HT1080 (cell line): ENCODE measurements at regions not wholly inside any gene's neighbourhood (a gene's known extent, or its start where the extent isn't known, plus 50 kb on each side); places are given as distances from the start of the nearest gene placed in this dataset.
A peak's percentile ranks its signal among the peaks of the same experiment; 100 is the strongest.
"Not testable (repeated sequence)": the region's sequence is repeated elsewhere in the genome, so short reads cannot be mapped to it uniquely, and the experiment has no call there.

Source experiments
- DNase-seq: peaks from one replicate; pipeline ENCODE4 v3.0.0-alpha.2; 2015; ENCODE audit warnings: low read depth

DNA sequence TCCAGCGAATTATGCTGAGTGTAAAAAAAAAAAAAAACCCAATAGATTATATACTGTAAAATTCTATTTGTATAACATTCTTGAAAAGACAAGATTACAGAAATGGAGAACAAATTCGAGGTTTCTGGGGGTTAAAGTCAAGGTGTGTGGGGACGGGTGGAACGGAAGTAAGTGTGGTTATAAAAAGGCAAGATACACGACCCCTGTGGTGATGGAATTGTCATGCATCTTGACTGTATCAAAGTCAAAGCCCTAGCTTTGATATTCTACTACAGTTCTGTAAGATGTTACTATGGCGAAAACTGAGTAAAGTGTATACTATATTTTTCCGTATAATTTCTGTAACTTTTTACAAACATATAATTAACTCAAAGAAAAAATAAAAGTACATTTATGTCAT, 718.2 kb upstream of the PCDH15 start:
- no peak for DNase-seq

DNA sequence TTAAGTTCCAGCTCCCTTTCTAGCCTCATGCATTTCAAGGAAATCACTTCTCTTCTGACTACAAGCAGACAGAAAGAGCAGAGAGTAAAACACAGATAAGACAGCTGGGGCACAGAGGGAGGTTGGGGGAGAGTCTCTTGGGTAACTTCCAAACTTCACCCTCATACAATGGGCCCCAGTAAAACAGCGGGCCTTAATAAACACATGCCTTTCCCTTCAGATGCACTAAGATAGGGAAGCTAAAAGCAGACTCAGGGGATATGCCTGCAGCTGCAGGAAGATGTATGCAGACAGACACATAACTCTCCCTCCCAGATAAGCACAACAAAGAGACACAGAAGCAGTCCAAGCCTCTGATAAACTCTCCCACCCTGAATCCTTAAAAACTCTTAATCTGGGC, 717.4 kb upstream of the PCDH15 start:
- DNase-seq, result not testable (repeated sequence)

DNA sequence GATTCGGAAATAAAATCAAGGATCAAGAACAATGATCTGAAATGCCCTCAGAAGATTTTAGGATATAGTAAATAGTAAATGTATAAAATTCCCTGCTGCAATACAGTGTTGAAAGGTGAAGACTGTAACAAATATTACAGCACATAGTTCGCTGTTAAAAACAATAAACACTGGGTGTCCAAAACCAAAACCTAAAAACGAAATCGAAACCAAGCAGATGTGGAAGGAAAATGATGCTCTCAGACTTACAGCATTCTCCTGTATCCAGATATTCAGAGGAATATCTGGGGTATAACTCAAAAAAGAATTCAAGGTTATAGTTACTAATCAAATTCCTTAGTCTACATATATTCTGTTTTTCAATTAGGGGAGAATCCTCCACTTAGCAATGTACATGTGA, 708.1 kb upstream of the PCDH15 start:
- DNase-seq, result peak; percentile 42

DNA sequence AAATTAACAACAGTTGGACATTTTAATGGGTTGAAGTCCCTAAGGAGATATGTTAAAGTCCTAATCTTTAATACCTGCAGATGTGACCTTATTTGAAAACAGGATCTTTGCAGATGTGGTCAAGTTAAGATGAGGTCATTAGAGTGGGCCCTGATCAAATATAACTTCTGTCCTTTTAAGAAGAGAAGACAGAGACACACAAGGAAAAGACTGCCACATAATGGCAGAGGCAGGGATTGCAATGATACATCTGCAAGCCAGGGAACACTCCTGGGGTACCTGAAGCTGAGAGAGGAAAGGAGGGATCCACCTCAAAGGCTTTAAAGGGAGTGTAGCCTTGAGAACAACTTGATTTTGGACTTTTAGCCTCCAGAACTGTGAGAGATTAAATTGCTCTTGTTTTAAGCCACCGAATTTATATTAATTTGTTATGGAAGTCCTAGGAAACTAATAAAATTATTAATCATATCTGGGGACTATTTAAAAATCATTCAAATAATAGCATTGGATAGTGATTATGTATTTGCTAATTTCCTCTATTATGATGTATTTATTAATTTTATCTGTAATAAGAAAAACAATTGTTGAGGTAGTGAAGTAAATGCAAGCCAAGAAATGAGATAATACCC, 700.0 kb upstream of the PCDH15 start:
- DNase-seq, result peak; percentile 55

DNA sequence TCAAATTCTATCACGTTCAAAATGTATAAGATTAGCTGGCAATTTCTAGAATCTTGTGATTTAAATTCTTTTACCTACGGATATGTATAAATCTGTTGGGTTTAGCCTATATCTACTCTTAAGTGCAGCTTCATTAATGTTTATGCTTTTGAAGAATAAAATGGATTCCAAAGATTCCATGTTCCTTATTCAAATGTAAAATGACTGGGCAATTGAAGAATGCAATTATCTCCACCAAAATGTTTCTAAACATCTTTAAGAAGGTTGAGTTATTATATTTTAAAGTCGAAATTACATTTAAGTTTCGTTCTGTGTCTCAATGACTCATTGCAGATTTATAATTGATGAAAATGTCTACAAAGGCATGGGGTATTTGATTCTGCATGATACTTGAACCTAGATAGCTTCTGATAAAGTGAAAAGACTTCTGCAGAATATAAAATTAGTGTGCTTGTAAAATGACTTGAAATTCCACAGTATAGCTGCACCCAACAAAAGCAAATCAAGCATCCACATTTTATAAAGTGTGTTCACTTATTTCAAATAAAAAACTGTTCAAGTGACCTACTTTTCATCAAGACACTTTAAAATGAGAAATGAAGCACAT, 697.0 kb upstream of the PCDH15 start:
- no peak for DNase-seq

DNA sequence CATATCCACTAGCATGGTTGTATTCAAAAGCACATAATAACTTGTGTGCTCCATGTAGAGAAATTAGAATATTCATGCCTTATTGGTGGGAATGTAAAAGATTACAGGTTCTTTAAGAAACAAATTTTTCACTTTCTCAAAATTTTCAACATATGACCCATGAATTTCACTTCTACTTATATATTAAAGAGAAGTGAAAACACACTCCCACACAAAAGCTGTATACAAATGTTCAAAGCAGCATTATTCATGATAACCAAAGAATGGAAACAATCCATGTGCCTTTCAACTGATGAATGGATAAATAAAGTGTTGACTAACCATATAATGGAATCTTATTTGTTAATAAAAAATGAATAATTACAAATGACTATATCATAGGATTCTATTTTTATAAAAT, 694.5 kb upstream of the PCDH15 start:
- no peak for DNase-seq

DNA sequence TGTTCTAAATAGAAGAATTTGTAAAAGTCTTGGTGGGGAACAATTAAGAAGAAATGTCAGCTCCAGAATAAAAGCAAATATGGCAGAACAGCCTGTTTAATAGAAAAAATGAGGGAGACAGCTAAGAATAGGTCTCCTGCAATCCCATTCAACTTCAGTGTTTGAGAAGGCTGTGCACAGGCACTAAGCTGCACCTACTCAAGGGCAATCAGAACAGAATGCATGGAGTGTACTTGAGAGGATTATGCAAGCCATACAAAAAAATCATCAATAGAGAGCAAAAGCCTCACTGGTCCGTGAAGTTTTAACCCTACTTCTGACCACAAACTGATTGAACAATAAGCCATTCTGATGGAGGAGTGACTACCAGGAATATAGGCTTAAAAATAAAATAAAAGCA, 690.7 kb upstream of the PCDH15 start:
- DNase-seq, result no peak

DNA sequence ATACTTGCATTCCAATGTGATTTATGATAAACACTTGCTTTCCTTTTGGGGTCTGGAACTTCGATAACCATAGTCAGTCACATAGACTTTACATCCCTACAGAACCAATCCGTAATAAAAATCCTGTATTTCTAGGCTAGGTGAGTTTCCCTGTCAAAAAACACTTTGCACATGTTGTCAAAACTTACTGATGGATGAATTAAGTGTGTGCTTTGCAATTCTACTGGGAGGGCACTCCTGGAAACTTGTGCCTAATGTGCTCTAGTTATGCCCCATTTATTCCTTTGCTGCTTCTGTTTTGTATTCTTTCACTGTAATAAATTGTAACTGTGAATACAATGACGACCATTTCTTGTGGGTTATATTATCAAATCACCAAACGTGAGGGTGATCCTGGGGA, 684.8 kb upstream of the PCDH15 start:
- no peak for DNase-seq

DNA sequence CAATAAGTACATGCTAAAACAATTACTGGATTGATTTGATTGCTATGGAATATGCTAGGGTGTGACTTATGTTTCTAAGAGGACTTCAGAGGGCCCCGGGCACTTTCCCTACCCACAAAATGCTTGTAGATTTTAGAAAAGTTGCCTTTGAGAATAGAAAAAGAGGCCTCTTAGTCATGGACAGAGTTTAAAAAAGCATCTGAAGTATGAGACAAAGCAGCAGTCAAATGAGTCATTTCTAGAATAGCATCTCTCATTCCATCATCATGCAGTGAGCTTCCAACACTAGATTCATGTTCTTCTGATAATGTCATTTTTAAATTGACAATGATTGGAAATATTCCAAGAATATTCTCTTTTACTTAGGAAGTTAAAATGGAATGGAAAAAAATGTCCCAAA, 675.1 kb upstream of the PCDH15 start:
- peak; percentile 35 for DNase-seq

DNA sequence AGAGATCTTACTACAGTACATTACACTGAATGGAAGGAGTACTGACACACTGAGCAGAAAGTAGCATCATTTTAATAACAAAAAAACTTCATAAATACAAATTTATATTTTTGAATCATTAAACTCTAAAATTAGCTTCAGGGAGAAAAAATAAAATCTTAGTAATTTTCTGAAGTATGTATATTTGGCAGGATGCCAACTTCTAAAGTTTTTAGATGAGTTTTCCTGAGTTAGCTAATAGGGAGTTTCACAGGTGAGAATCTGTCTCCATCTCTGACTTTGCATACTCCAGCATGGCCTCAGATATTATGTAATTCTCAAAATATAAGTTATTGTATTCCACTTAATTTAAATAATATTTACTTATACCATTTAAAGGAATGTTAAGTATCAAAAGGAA, 673.2 kb upstream of the PCDH15 start:
- DNase-seq, result no peak

DNA sequence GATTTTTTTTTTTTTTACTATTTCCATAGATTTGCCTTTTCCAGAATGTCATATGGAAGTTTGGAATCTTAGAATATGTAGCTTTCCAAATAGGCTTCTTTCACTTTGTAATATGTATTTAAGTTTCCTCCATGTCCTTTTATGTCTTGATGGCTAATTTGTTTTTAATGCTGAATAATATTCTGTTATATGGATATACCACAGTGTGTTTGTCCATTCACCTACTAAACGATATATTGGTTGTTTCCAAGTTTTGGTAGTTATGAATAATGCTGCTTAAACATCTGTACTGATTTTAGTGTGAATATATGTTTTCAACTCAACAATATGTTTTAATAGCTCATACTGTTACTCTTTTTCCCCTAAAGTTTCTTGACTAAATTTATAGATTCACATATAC, 669.8 kb upstream of the PCDH15 start:
- no peak for DNase-seq

DNA sequence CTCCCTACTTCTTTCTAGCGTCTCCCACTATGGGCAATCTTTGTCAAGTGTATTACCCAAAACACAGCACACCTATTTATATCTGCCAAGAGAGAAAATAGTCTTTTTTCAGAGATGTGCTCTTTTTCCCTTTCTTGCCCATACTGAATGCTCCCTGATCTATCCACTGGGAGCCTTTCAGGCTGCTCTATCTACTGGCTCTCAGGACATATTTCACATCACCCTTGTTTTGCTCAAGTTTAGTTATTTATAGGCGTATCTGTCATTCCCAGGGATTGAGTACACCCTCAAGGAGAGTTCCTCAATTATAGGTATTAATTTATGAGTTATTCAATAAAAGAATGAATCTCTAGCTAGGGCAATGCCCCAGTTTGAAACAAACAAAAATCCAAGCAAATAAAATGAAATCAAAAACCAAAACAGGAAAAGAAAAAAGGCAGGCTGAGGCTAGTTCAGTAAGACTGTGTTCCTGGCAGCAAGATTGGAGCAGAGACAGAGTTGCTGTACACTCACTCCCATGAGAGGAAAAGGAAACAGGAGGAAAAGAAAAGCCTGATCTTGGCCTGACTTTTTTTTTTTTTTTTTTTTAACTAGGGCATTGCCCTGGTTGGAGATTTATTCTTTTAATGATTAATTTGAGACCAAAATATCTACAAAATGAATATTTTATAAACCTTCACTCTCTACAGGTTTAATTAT, 665.9 kb upstream of the PCDH15 start:
- DNase-seq, result no peak

DNA sequence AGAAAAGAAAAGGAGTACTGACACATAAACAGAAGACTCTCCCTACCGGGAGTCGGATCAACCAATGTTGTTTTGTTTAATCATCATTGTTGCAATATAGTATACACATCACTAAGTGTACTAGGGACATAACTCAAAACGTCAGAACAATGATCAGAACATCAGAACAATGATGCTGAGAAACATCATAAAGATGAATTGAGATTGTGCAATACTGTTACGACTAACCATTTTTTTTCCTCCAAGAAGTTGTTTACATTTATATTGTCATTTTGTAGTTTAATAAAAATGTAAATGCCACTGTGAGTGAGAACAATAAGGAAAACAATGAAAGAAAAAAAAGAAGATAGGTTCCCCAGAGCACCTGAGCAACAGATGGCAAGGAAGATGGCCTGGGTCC, 663.1 kb upstream of the PCDH15 start:
- no peak for DNase-seq

DNA sequence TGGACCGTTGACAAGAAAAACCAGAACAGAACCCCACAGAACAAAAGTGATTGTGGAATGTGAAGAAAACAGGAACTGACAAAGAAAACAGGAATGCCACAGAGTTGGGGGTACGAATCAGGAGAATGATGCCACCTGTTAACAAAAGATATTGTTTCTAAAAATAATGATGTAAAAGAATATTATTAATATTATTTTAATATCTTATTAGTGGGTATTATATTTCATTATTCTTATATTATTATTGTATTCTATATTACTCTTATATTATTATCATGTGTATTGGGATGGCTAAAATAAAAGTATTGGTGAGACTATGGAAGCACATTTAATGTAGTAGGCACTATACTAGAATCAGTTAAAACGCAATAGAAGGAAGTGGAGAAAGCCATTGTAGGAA, 659.0 kb upstream of the PCDH15 start:
- DNase-seq, result no peak

DNA sequence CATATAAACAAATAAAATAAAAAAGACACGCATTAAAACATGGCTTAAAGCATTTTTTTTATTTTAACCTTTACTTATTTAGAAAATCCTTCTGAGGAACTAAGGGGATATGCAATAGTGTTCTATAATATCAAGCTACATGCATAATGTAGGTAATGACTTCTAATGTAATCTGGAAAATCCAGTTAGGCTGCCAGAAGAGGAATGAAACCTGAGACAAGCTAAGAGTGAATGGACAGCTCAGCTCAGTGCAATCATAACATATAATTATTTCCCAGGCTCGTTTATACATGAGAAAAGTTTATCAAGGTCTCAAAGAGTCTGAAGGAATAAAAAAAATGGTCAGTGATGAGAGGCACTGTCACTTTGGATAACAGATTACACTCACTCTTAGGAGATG, 649.0 kb upstream of the PCDH15 start:
- DNase-seq, result no peak

DNA sequence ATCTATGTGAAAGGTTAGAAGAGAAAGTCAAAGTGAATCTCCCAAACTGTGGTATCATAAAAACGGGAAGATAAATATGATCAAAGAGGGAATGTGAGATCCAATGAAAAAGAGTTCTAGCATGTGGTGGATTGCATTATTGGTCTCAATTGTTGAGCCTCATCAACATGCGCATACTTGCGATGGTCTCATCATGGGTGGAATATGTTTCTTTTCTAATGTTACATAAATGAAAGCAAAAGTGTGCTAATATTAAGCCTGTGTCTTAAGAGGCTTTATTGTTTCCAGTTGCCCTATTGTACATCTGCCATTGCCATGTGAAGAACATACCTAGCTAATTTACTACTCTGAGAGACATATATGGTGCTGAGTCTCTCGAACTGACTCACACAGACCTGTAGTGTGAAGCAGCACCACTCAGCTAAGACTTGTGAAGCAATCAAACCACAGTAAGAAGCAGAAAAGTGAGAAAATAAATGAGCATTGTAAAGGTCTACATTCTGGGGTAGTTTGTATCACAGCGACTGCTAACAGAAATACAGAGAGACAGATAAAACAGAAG, 645.5 kb upstream of the PCDH15 start:
- DNase-seq, result peak; percentile 3

DNA sequence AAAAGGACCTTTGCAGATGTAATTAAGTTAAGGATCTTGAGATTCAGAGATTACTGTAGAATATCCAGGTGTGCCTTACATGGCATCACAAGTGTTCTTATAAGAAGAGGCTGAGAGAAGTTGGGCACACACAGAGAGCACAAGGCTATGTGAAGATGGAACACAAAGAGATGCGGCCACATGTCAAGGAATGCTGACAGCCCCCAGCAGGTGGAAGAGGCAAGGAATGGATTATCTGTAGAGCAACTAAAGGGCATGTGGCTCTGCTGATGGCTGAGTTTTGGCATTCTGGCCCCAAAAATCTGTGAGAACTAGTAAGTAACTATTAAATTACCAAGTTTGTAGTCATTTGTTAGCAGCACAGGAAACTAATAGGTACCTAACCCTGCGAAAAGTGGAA, 640.7 kb upstream of the PCDH15 start:
- no peak for DNase-seq

DNA sequence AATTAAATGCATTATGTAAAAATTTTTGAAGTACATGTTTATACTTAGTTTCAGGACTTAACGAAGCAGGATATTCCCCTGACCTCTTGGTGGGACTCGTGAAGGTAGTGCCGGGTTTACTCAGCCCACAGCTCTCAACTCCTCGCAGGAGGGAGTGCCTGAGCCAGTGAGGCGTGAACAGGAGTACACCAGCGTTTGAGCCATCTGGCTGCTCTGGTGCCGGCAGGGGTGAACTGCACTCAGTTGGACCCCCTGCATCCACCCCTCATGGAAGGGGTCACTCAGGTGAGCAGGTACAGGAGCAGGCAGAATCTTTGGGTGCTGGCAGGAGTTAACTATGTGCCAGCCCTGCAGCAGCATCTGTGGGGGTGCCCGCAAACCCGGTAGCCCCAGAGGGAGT, 625.1 kb upstream of the PCDH15 start:
- DNase-seq, result no peak

DNA sequence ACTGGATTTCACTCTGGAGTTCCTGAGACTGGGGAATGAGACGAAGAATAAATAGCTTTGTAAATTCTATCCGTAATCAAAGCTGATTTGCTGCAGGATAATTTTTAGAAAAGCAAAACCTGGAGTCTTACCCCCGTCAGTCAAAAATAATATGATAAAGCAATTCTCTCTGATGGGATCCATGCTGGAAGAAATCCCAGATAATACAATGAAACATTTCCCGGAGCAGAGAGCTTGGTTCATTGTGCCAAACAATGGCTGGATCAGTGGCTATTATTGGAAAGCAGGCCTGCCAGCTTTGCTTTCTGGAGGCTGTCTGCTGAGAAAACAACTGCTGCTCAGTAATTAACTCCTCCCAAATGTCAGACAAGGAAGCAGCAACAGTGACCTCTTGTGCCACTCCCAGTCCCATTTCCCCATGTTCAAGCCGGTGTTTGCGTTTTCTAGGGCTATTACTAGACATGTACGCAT, 609.4 kb upstream of the PCDH15 start:
- DNase-seq, result peak; percentile 1

DNA sequence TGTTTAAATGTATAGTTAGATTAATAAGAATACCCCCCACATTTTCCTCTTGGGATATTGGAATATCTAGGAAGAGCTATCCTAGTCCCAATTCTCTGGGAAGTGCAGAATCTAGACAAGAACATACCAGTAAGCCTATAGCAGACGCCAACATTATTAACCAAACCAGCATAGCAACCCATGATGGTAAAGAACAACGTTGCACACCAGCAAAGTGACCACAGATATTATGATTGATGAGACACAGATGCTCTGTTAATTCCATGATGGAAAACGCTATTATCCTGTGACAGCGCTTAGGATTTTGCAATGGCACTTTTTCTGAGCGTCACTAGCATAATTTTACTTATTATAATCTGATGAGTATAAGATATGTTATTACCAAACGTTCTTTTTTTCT, 603.1 kb upstream of the PCDH15 start:
- DNase-seq, result no peak

DNA sequence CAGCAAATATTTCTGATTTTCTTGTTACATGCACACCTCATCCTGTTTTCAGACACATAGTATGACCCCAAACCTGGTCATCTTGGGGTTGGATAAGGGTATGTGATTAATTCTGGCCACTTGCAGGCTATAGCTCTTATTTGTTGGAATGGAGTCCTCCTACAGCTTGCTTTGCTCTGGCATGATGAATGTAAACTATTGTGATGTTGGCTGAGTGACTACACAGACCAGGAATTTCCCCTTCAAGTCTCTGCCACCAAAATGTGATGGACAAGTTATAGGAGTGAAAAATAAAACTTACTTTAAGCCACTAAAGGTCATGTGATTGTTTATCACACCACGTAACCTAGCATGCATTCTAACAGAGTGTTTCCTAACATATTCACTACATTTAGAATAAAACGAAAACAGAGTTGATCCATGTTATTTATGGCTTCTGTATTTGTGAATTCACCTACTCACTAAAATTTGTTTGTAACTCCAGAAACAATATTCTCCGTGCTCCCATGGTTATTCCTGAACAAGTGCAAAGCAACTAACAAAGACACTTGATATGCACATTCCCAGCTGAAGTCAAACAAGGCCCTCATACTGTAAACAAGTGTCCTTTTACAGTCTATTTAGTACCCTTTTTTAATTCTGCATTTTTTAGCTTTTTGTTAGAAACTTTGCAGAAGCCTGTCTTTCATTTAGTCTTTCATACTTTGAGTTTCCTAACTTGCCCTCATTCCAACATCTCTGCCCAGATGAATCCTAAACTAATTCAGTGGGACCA, 599.2 kb upstream of the PCDH15 start:
- DNase-seq, result peak; percentile 65

DNA sequence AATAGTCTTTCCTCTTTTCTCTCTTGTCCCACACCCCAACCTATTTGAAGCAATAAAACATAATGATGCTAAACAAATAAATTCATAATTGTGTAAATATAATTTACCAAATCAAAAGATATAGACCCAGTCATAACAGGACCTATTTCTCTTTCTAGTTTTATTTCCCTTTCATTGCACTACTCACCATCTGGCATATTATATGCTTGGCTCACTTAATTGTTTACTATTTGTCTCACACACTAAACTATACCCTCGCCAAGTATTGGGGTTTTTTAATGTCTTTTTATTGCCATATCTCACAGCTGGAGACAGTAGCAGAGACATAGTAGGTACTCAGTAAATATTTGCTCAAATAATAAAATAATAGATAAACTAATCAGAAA, 597.5 kb upstream of the PCDH15 start:
- no peak for DNase-seq
